Colonic mucosa (tissue), 4 donors: ENCODE measurements at regions not wholly inside any gene's neighbourhood (a gene's known extent, or its start where the extent isn't known, plus 50 kb on each side); places are given as distances from the start of the nearest gene placed in this dataset.

Experiments
- DNase-seq: peaks from one replicate; pipeline ENCODE4 v3.0.0-alpha.2; 2020
- H3K27ac ChIP-seq: fragments of 200-600 bp; one replicate; pipeline ENCODE4 v1.8.0; 2021
- H3K27me3 ChIP-seq: fragments of 200-600 bp; one replicate; pipeline ENCODE4 v1.8.0; 2021
- H3K36me3 ChIP-seq: fragments of 200-600 bp; one replicate; pipeline ENCODE4 v1.8.0; 2021
- H3K4me1 ChIP-seq: fragments of 200-600 bp; one replicate; pipeline ENCODE4 v1.8.0; 2021; ENCODE audit warnings: mild to moderate bottlenecking
- H3K4me3 ChIP-seq: fragments of 200-600 bp; one replicate; pipeline ENCODE4 v1.8.0; 2021
- H3K9ac ChIP-seq, 2 donors: one replicate each; pipeline ENCODE4 v1.7.0; 2013; ENCODE audit warnings: control low read depth in 2 of 2, low read depth in 2 of 2, low read length in 2 of 2
- H3K9me3 ChIP-seq: fragments of 200-600 bp; one replicate; pipeline ENCODE4 v1.8.0; 2021
- CTCF ChIP-seq: fragments of 200-600 bp; IDR thresholded peaks from one replicate; pipeline ENCODE4 v1.8.0; 2022; ENCODE audit warnings: antibody characterized with exemption, mild to moderate bottlenecking
- intact Hi-C: fragments of 100-400 bp; cut with DNase I; formaldehyde crosslinking; loops from one replicate; pipeline ENCODE4 v1.14.1; 2022
- donor health status: healthy.
- donor health status: DM: no; HTN: no; CAD: no.
- donor health status: DM: no; HTN: no; CAD: no.

DNA sequence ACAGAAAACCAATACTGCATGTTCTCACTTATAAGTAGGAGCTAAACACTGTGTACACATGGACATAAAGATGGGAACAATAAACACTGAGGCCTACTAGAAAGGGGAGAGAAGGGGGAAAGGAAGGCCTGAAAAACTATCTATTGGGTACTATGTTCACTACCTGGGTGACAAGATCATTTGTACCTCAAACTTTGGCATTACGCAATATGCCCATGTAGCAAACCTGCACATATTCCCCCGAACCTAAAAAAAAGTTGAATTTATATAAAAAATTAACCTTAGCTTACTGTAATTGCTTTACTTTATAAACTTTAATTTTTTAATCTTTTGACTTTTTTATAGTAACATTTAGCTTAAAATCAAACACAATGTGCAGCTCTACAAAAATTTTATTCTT, 237.6 kb upstream of the ATP10B start:
- no peaks in the 10 kb centered on the region for H3K36me3 ChIP-seq
- intact Hi-C loops: no loop called here
- no peak for TF ChIP-seq CTCF
- no peaks in the 10 kb centered on the region for H3K4me1 ChIP-seq
- H3K27me3 ChIP-seq: no peaks in the 10 kb centered on the region
- no peak overlapping the region for H3K9ac ChIP-seq
- H3K27ac ChIP-seq: no peak overlapping the region
- no peak for DNase-seq
- no peak overlapping the region for H3K4me3 ChIP-seq
- H3K9me3 ChIP-seq: no peaks in the 10 kb centered on the region

DNA sequence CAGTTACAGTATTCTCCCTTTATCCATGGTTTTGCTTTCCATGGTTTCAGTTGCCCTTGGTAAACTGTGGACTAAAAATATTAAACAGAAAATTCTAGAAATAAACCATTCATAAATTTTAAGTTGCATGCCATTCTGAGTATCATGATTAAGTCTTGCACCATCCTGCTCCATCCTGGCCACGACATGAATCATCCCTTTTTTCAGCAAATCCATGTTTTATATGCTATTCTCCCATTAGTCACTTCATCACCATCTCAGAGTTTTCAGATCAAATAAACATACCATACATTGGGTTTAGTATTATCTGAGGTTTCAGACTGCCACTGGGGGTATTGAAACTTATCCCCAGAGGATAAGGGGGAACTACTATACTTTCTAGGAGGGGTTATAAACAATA, 234.4 kb upstream of the ATP10B start:
- no peaks in the 10 kb centered on the region for H3K27me3 ChIP-seq
- H3K9ac ChIP-seq: no peak overlapping the region
- no peaks in the 10 kb centered on the region for H3K36me3 ChIP-seq
- intact Hi-C loops: no loop called here
- H3K9me3 ChIP-seq: no peaks in the 10 kb centered on the region
- no peak for DNase-seq
- H3K4me1 ChIP-seq: no peaks in the 10 kb centered on the region
- no peak overlapping the region for H3K27ac ChIP-seq
- no peak overlapping the region for H3K4me3 ChIP-seq
- TF ChIP-seq CTCF: no peak

GRCh38 chr5:161085056-161085455, 233.0 kb upstream of the ATP10B start:
- Histone ChIP-seq H3K36me3 (no peaks in the 10 kb centered on the region), H3K9me3 (no peaks in the 10 kb centered on the region), H3K27ac (no peak overlapping the region), H3K4me3 (no peak overlapping the region), H3K4me1 (no peaks in the 10 kb centered on the region), H3K27me3 (no peaks in the 10 kb centered on the region), H3K9ac (no peak overlapping the region)
- intact Hi-C loops: no loop called here
- TF ChIP-seq CTCF: no peak
- no peak for DNase-seq

GRCh38 chr5:161084115-161084514, 232.1 kb upstream of the ATP10B start:
- no peak overlapping the region for H3K9ac ChIP-seq
- TF ChIP-seq CTCF: no peak
- no peak overlapping the region for H3K4me3 ChIP-seq
- H3K27me3 ChIP-seq: no peaks in the 10 kb centered on the region
- H3K27ac ChIP-seq: no peak overlapping the region
- no peak for DNase-seq
- H3K4me1 ChIP-seq: no peaks in the 10 kb centered on the region
- no peaks in the 10 kb centered on the region for H3K9me3 ChIP-seq
- no peaks in the 10 kb centered on the region for H3K36me3 ChIP-seq
- intact Hi-C loops: no loop called here

DNA sequence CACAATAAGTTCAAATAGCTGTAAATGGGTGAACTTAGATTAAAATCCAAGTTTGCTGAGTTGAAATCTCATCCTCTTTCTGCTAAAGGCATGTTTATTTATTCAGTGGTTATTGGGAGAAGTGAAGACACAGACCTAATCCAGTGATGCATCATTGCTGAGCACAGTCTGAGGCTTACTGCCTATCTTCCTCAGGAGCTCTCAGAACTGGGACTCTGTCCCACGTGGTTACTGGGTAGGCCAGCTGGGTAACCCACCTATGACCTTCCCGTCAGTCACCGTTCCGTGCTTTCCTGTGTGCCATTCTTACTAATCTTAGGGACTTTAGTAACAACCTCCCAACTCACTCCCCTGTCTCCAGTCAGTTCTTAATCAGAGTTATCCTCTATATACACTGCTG, 226.8 kb upstream of the ATP10B start:
- intact Hi-C loops: no loop called here
- no peak overlapping the region for H3K27ac ChIP-seq
- no peaks in the 10 kb centered on the region for H3K4me1 ChIP-seq
- no peaks in the 10 kb centered on the region for H3K27me3 ChIP-seq
- no peaks in the 10 kb centered on the region for H3K36me3 ChIP-seq
- no peak overlapping the region for H3K9ac ChIP-seq
- H3K4me3 ChIP-seq: no peak overlapping the region
- H3K9me3 ChIP-seq: no peaks in the 10 kb centered on the region
- no peak for DNase-seq
- no peak for TF ChIP-seq CTCF
